Neural crest cell (in vitro differentiated cells): ENCODE measurements at regions not wholly inside any gene's neighbourhood (a gene's known extent, or its start where the extent isn't known, plus 50 kb on each side); places are given as distances from the start of the nearest gene placed in this dataset.

Source experiments
- DNase-seq: peaks from one replicate; pipeline ENCODE4 v3.0.0; 2021; ENCODE audit warnings: low read depth, mixed read lengths, low spot score
- H3K27ac Mint-ChIP-seq: one replicate; pipeline ENCODE4 v1.8.0; 2021; ENCODE audit warnings: mild to moderate bottlenecking, mixed read lengths; ENCODE audit not compliant: unreplicated experiment
- H3K27me3 Mint-ChIP-seq: 2 replicates; pipeline ENCODE4 v1.8.0; 2021; ENCODE audit warnings: low read depth, mild to moderate bottlenecking, mixed read lengths
- H3K36me3 Mint-ChIP-seq: 2 replicates; pipeline ENCODE4 v1.8.0; 2021; ENCODE audit warnings: low read depth, mild to moderate bottlenecking, mixed read lengths
- H3K4me1 Mint-ChIP-seq: 2 replicates; pipeline ENCODE4 v1.8.0; 2021; ENCODE audit warnings: mixed read lengths
- H3K4me3 Mint-ChIP-seq: one replicate; pipeline ENCODE4 v1.8.0; 2021; ENCODE audit warnings: mild to moderate bottlenecking, mixed read lengths
- H3K9me3 Mint-ChIP-seq: 2 replicates; pipeline ENCODE4 v1.8.0; 2021; ENCODE audit warnings: mixed read lengths
- TF ChIP-seq, protein P1 (sequence below): fragments of 200-600 bp; sonication (generic); conservative IDR thresholded peaks from 2 replicates; pipeline ENCODE4 v1.5.0; 2021; ENCODE audit warnings: antibody characterized with exemption, mild to moderate bottlenecking

DNA sequence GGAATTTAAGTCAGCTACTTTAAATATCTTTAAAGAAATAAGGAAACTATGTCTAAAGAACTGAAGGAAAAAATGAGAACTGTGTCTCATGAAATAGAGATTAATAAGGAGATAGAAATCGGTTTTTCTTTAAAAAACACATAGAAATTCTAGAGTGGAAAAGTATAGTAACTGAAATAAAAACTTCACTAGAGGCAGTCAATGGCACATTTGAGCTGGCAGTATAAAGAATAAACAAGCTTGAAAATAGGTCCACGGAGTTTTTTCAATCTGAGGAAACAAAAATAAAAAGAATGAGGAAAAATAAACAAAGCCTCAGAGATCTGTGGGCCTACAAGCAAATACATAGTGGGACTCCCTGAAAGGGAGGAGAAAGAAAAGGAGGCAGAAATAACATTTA lies 127.5 kb downstream of the TWIST2 start:
- no peak overlapping the region for H3K4me3 Mint-ChIP-seq
- no peaks in the 10 kb centered on the region for H3K27me3 Mint-ChIP-seq
- no peaks in the 10 kb centered on the region for H3K36me3 Mint-ChIP-seq
- DNase-seq = no peak
- no peak overlapping the region for H3K27ac Mint-ChIP-seq
- H3K9me3 Mint-ChIP-seq = peaks cover 16% of the 10 kb centered on the region
- TF ChIP-seq, protein P1, sequence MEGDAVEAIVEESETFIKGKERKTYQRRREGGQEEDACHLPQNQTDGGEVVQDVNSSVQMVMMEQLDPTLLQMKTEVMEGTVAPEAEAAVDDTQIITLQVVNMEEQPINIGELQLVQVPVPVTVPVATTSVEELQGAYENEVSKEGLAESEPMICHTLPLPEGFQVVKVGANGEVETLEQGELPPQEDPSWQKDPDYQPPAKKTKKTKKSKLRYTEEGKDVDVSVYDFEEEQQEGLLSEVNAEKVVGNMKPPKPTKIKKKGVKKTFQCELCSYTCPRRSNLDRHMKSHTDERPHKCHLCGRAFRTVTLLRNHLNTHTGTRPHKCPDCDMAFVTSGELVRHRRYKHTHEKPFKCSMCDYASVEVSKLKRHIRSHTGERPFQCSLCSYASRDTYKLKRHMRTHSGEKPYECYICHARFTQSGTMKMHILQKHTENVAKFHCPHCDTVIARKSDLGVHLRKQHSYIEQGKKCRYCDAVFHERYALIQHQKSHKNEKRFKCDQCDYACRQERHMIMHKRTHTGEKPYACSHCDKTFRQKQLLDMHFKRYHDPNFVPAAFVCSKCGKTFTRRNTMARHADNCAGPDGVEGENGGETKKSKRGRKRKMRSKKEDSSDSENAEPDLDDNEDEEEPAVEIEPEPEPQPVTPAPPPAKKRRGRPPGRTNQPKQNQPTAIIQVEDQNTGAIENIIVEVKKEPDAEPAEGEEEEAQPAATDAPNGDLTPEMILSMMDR = no peak
- H3K4me1 Mint-ChIP-seq = peaks cover 6% of the 10 kb centered on the region

DNA sequence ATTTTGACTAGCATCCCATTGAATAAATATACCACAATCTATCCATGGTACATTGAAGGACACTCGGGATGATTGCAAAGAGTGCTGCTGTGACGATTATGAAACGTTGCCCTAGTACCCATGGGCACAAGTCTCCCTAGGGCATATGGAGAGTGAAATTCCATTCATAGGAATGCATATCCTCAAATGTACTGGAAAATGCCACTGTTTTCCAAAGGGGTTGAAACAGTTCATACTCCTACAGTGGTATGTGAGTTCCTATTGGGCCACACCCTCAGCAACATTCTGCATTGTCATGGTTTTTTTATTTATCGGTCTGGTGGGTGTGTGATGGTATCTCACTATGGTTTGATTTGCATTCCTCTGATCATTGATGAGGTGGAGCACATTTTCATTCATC lies 130.6 kb downstream of the TWIST2 start:
- no peak for DNase-seq
- H3K9me3 Mint-ChIP-seq = peaks cover 16% of the 10 kb centered on the region
- H3K27me3 Mint-ChIP-seq = no peaks in the 10 kb centered on the region
- TF ChIP-seq, protein P1 = no peak
- no peak overlapping the region for H3K4me3 Mint-ChIP-seq
- H3K4me1 Mint-ChIP-seq = peaks cover 3% of the 10 kb centered on the region
- no peaks in the 10 kb centered on the region for H3K36me3 Mint-ChIP-seq
- H3K27ac Mint-ChIP-seq = no peak overlapping the region

DNA sequence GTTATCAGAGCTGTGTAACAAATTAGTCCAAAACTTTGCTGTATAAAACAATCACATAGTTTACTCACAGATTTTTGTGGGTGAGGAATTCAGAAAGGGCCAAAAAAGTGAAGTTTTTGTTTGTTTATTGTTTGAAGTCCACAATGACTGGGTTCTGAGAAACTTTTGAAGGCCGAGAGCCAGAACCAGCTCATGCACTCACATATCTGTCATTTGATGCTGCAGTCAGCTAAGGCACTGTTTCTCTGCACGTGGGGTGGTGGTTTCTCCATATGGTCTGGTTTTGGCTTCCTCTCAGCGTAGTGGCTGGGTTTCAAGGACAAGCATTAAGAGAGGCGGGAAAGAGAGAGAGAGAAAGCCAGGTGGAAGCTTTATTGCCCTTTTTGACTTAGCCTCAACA lies 131.8 kb downstream of the TWIST2 start:
- TF ChIP-seq, protein P1 = no peak
- DNase-seq = no peak
- Mint-ChIP-seq H3K27ac (no peak overlapping the region), H3K36me3 (no peaks in the 10 kb centered on the region), H3K4me1 (no peaks in the 10 kb centered on the region), H3K27me3 (no peaks in the 10 kb centered on the region), H3K4me3 (no peak overlapping the region), H3K9me3 (peaks cover 16% of the 10 kb centered on the region)

DNA sequence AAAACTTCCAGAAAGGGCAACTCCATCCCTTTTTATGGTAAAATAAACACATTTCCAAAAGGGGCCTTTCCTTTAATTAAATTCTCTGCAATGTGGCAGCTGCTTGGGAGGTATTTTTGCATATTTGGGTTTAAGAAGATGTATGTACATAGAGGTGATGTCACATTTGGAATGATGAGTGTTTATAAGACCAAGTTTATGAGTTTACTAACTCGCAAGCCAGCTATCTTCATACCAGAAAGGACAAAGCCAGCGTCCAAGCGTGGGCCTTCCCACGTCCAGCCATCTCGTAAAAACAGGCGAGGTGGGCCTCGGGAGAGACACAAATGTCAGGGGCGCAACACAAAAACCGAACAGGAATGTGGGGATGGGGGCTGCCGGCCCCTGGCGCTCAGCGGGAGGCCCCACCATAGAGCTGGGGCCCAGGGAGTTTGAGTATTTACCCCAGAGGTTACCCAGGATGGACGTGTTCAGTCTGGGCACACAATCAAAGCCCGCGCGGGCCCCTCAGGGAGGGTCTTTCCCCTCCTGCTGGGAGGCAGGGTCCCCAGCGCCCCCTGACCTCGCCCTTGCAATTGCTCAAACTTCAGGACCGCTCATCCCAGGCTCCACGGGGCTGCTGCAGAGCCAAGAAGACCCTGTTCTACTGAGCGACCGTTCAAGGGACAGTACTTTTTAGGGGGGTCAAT lies 137.3 kb downstream of the TWIST2 start:
- Mint-ChIP-seq H3K4me3 (no peak overlapping the region), H3K36me3 (no peaks in the 10 kb centered on the region), H3K27ac (no peak overlapping the region), H3K9me3 (no peaks in the 10 kb centered on the region), H3K27me3 (no peaks in the 10 kb centered on the region), H3K4me1 (peaks cover 12% of the 10 kb centered on the region)
- no peak for DNase-seq
- TF ChIP-seq, protein P1 = no peak

DNA sequence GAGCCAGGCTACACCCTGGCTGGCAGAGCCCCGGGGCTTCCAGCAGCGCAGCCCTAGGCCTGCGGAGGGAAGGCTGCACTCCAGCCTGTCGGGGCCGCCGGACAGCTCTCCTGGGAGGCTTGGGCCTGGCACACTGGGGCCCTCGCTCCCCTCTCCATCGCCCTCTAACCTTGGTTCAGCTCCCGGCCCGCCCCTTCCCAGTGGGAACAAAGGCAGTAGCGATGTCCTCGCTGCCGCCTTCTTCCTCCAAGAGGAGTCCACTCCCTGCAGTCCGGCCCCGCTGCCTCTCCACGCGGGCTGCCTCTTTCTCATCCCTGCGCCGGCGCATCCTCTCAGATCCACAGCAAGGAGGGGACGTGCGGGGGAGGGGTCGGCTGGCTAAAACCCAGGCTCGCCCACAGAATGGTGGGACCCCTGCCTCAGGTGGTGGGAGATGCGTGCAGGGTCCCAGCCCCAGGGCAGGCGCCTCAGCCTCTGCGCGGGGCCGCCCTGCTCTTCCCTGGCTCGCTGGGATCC lies 138.1 kb downstream of the TWIST2 start:
- Mint-ChIP-seq H3K36me3 (no peaks in the 10 kb centered on the region), H3K27ac (peak overlapping the region; percentile 81), H3K27me3 (no peaks in the 10 kb centered on the region), H3K9me3 (no peaks in the 10 kb centered on the region), H3K4me1 (peaks cover 12% of the 10 kb centered on the region), H3K4me3 (no peak overlapping the region)
- TF ChIP-seq, protein P1 = no peak
- peak; percentile 25 for DNase-seq
